Peyer's patch (tissue), 4 donors: ENCODE measurements at regions not wholly inside any gene's neighbourhood (a gene's known extent, or its start where the extent isn't known, plus 50 kb on each side); places are given as distances from the start of the nearest gene placed in this dataset.
"Not testable (repeated sequence)": the region's sequence is repeated elsewhere in the genome, so short reads cannot be mapped to it uniquely, and the experiment has no call there.

Experiments
- DNase-seq, 3 donors: peaks; one replicate each; pipeline ENCODE4 v3.0.0-alpha.2; 2017 to 2019
- H3K27ac ChIP-seq, 4 donors: fragments of 200-600 bp; sonication (generic); one replicate each; pipeline ENCODE4 v1.5.1; 2016 to 2019
- H3K27me3 ChIP-seq, 2 donors: fragments of 200-600 bp; sonication (generic); one replicate each; pipeline ENCODE4 v1.5.1; 2019
- H3K36me3 ChIP-seq, 3 donors: fragments of 200-600 bp; sonication (generic); one replicate each; pipeline ENCODE4 v1.5.1; 2016 to 2019
- H3K4me1 ChIP-seq, 4 donors: fragments of 200-600 bp; sonication (generic); one replicate each; pipeline ENCODE4 v1.5.1; 2016 to 2019
- H3K4me3 ChIP-seq, 4 donors: fragments of 200-600 bp; sonication (generic); 1 replicate in 3 of 4; 2 replicates in 1 of 4; pipeline ENCODE4 v1.5.1; 2016 to 2019; ENCODE audit warnings: mild to moderate bottlenecking in 1 of 4
- H3K9me3 ChIP-seq, 4 donors: fragments of 200-600 bp; sonication (generic); one replicate each; pipeline ENCODE4 v1.5.1; 2016 to 2019; ENCODE audit warnings: mild to moderate bottlenecking in 1 of 4
- CTCF ChIP-seq, 6 experiments: fragments of 450-650 bp in 4 of 6; fragments of 200-600 bp in 2 of 6; sonication (generic) in 1 of 6; IDR thresholded peaks; one replicate each; pipeline ENCODE4 v1.5.1; 2017 to 2019; ENCODE audit warnings: antibody characterized with exemption in 6 of 6, mild to moderate bottlenecking in 3 of 6, moderate library complexity in 1 of 6
- POLR2A ChIP-seq, 2 donors: fragments of 450-650 bp; IDR thresholded peaks; one replicate each; pipeline ENCODE4 v1.5.1; 2017; ENCODE audit warnings: antibody characterized with exemption in 2 of 2, mild to moderate bottlenecking in 2 of 2, moderate library complexity in 2 of 2

GRCh38 chr7:149654588-149654987 is 118.8 kb downstream of the ZNF467 start:
- Histone ChIP-seq H3K36me3 (no peaks in the 10 kb centered on the region), H3K4me1 (no peaks in the 10 kb centered on the region), H3K9me3 (no peaks in the 10 kb centered on the region), H3K4me3 (no peak overlapping the region), H3K27ac (no peak overlapping the region), H3K27me3 (no peaks in the 10 kb centered on the region)
- DNase-seq, result no peak
- no peak for TF ChIP-seq POLR2A (IDR thresholded peaks at IDR 0.05)
- TF ChIP-seq CTCF (IDR thresholded peaks at IDR 0.05), result no peak

GRCh38 chr7:149650190-149650589 is 123.2 kb downstream of the ZNF467 start:
- not testable (repeated sequence) for H3K4me1 ChIP-seq, H3K9me3 ChIP-seq, DNase-seq, H3K27ac ChIP-seq, H3K27me3 ChIP-seq, H3K36me3 ChIP-seq, H3K4me3 ChIP-seq

DNA sequence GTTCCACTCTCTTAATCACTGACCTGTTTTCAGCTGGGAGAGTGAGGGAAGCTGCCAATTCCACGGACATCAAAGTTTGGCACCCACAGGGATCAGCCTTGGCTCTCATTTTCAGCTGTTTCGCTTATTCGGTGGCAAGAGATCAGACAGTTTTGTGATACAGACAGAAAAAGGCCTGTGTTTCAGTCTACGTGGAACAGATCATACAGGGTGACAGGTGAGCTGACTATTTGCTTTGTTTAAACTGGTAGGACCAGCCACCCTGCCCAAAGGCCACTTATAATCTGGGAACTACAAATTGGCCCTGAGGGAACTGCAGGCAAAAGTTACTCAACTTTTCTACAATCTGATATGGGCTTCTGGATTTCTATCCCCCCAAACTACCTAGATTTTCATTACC is 128.6 kb downstream of the ZNF467 start:
- Histone ChIP-seq H3K27me3 (no peaks in the 10 kb centered on the region), H3K4me3 (no peak overlapping the region), H3K9me3 (no peaks in the 10 kb centered on the region), H3K27ac (no peak overlapping the region), H3K4me1 (no peaks in the 10 kb centered on the region), H3K36me3 (no peaks in the 10 kb centered on the region)
- DNase-seq, result no peak
- no peak for TF ChIP-seq CTCF (IDR thresholded peaks at IDR 0.05)
- TF ChIP-seq POLR2A (IDR thresholded peaks at IDR 0.05), result no peak

- TF ChIP-seq POLR2A (IDR thresholded peaks at IDR 0.05), result no peak
- no peak for TF ChIP-seq CTCF (IDR thresholded peaks at IDR 0.05)
- Histone ChIP-seq H3K27me3 (no peaks in the 10 kb centered on the region), H3K4me1 (no peaks in the 10 kb centered on the region), H3K36me3 (no peaks in the 10 kb centered on the region), H3K27ac (no peak overlapping the region), H3K4me3 (no peak overlapping the region), H3K9me3 (no peaks in the 10 kb centered on the region)
- no peak for DNase-seq
These were observed 130.8 kb downstream of the ZNF467 start for GRCh38 chr7:149642589-149642988.

- H3K4me1 ChIP-seq, result no peaks in the 10 kb centered on the region
- no peak for TF ChIP-seq POLR2A (IDR thresholded peaks at IDR 0.05)
- no peak for TF ChIP-seq CTCF (IDR thresholded peaks at IDR 0.05)
- H3K27ac ChIP-seq, result no peak overlapping the region
- H3K27me3 ChIP-seq, result no peaks in the 10 kb centered on the region
- H3K9me3 ChIP-seq, result no peaks in the 10 kb centered on the region
- no peak overlapping the region for H3K4me3 ChIP-seq
- H3K36me3 ChIP-seq, result no peaks in the 10 kb centered on the region
- DNase-seq, result no peak
These were observed 134.6 kb downstream of the ZNF467 start for GRCh38 chr7:149638566-149639320.

- H3K27me3 ChIP-seq, result no peaks in the 10 kb centered on the region
- DNase-seq, result no peak
- no peaks in the 10 kb centered on the region for H3K9me3 ChIP-seq
- H3K36me3 ChIP-seq, result no peaks in the 10 kb centered on the region
- TF ChIP-seq CTCF (IDR thresholded peaks at IDR 0.05) (no peak), POLR2A (IDR thresholded peaks at IDR 0.05) (no peak)
- H3K27ac ChIP-seq, result no peak overlapping the region
- no peak overlapping the region for H3K4me3 ChIP-seq
- H3K4me1 ChIP-seq, result no peaks in the 10 kb centered on the region
These were observed 135.3 kb downstream of the ZNF467 start for GRCh38 chr7:149637911-149638565.
